Glomerular endothelial cell (primary cell): ENCODE measurements at regions not wholly inside any gene's neighbourhood (a gene's known extent, or its start where the extent isn't known, plus 50 kb on each side); places are given as distances from the start of the nearest gene placed in this dataset.

Experiments
- DNase-seq: peaks from one replicate; pipeline ENCODE4 v3.0.0-alpha.2; 2011; ENCODE audit warnings: low read depth, low spot score; ENCODE audit errors: extremely low read depth

DNA sequence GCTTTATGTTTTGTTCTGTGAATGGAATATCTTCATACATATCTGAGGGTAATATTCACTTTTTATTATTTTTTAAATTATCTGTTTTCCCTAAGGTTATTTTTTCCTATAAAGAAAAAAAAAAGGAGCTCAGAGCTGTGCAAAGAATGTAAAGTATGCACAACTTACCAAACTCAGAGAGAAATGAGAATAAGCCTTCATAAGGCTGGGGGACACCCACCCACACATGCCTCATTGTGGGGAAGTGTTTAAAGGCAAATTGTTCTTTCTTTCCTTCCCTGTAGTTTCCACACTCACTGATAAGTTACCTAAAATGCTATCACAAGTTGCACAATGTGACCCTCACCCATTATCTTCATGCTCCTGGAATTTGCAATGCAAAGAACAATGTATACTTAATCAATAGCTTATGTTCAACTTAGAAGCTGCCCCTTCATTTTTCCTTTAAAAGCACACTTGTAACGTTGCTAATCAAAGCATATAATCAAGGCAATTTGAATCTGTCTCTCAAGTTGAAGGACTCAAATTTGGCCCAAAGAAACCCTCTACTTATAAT lies 108.1 kb downstream of the GNAT3 start:
- DNase-seq = no peak

- DNase-seq = no peak
Measured at GRCh38 chr7:80401708-80402107, 110.2 kb downstream of the GNAT3 start.

DNA sequence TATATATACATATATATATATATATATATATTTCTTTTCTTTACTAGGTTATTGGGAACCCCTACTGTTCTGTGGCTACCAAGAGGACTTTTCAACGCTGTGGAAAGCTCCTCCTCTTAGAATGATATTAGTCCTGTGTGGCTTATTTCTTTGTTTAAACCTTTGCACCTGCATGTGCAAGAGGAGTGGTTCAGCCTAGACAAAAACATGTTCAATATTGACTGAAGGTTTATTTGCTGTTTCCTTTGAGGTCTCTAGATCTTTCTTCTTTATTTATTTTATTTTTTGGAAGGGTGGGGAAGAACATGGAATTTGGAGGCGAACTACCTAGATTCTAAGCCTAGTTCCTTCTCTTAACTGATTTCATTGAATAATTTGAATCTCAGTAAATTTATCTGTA lies 118.1 kb downstream of the GNAT3 start:
- no peak for DNase-seq

DNA sequence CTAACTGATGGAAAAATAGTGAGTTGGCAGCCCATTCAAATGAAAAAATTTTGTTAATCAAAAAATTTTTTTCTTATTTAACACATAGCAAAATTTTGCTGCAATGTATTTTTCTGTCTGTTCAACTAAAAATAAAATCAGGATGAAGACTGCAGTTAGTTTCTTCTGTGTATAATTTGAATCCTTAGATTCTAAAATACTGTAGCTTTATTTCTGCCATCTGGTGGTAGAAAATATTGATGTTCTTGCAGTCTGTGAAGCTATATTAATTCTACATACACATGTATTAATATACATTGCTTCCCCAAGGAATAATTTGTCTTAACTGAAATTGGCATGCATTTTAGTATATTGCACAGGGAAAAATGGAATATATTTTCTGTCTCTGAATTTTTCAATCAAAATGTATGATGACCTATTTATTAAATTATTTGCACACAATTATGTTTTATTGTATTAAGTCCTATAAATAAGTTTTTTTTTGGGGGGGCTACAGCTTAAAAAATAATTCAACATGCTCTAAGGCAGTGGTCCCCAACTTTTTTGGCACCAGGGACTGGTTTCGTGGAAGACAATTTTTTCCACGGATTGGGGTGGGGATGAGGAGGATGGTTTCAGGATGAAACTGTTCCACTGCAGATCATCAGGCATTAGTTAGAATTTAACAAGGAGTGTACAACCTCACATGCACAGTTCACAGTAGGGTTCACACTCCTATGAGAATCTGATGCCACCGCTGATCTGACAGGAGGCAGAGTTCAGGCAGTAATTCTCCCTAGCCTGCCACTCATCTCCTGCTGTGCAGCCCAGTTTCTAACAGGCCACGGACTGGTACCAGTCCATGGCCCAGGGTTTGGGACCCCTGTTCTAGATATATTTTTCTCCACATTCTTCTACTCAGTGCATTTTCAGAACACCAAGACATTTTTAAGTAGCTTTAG lies 119.4 kb downstream of the GNAT3 start:
- peak; percentile 44 for DNase-seq

DNA sequence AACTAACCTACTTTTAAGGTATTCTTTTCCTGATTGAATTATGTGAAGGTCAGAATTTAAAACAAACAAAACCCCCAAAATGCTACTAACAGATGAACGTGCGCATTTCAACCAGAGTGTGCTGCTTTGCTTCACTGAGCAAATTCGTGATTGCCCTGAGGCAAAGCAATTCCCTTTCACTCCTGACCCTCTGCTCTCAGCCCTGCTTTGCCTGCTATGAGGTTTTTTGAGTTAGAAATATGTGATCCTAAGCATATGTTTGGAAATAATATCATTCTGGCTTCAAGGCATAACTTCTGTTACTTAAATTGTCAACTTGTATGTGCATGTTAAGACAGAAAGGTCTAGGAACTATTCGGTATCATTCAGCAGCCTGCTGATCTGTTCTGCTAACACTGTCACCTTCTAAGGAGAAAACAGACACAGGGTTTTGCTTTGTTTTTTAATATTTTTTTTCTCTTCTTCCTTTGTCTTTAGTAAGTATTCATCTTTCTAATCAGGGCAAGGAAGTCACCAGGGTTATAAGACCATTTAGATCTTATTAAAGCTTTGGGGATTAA lies 124.2 kb downstream of the GNAT3 start:
- no peak for DNase-seq

DNA sequence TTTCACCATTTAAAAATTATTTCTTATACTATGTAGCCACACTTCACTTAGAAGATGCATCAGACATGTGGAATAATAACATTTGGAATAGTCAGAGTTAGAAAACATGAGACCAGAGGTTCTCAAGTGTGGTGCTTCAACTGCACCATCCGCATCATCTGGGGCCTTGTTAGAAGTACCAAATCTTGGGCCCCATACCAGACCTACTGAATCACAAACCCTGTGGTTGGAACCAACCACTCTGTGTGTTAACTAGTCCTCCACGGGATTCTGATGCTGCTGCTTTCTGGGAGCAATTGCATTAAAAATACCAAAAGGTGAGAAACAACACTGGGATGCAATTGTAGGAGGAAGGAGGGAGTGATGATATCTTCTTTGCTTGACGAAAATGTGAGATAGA lies 125.2 kb downstream of the GNAT3 start:
- DNase-seq = no peak

GRCh38 chr7:80385508-80385907 lies 126.4 kb downstream of the GNAT3 start:
- DNase-seq = peak; percentile 23

DNA sequence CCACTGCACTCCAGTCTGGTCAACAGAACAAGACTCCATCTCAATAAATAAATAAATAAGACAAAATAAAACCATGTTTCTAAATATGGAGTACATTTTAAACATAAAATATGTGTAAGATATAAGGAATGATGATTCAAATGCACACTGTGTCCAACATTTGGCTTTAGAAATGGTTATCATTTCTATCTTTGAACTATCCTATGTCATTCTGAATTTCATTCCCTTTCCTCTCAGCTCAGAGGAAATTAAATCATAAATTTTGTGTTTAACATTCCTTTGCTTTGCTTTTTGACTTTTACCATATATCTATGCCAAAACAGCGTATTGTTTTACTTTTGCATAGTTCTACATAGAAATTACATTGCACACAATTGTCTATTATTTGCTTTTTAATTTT lies 130.9 kb downstream of the GNAT3 start:
- DNase-seq = no peak

GRCh38 chr7:80379034-80379982 lies 132.6 kb downstream of the GNAT3 start:
- DNase-seq = peak; percentile 31

DNA sequence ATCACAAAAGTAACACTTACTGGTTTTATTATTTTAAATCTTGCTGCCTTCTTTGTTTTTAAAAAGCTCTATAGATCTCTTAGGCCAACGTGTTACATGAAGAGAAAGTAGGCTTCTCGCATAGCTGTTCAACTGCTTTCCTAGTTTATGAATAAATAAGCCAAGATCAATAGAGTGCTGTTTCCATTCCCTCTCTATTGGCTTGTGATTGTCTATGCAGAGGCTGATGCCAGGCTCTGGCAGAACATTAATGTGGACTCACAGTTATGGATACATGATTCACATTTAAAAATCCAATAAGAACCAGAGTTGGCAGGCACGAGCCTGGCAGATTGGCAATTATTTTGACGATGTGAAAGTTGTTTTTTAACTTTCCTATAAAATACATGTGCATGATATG lies 137.5 kb downstream of the GNAT3 start:
- no peak for DNase-seq

GRCh38 chr7:80373429-80374032 lies 138.3 kb downstream of the GNAT3 start:
- no peak for DNase-seq

DNA sequence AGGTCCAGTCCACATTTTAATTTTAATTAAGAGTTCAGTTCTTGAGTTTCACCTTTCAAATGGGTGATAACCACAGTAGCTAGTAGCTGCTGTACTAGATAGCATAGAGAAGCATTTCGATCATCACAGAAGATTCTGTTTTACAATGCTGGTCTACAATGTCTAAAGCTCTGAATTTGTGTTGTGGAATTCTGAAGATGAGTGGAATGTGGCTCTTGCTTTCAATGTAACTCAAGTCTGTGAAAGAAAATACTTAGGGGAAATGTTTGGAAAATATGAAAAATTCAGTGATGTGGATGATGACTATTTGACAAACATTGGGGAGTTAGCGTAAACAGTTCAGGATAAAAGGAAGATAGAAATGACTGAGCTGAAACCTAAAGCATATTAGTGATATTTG lies 139.4 kb downstream of the GNAT3 start:
- DNase-seq = no peak

DNA sequence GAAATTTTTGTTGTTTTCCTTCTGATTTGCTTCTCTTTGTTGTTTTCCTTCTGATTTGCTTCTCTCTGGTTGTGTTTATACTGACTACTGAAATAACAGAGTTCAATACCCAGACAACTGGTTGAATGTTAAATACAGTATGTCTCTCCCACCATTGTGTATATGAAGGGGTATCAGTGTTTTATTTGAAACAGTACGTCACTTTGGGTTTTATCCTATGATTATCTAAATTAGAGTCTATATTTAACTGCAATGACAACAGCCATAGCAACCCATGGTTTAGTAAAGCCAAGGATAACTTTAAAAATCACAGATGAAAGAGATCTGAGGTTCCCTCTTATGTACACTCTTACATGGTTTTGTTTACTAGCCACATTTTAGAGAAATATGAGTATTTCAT lies 141.3 kb downstream of the GNAT3 start:
- no peak for DNase-seq

GRCh38 chr7:80369321-80369720 lies 142.5 kb downstream of the GNAT3 start:
- no peak for DNase-seq

DNA sequence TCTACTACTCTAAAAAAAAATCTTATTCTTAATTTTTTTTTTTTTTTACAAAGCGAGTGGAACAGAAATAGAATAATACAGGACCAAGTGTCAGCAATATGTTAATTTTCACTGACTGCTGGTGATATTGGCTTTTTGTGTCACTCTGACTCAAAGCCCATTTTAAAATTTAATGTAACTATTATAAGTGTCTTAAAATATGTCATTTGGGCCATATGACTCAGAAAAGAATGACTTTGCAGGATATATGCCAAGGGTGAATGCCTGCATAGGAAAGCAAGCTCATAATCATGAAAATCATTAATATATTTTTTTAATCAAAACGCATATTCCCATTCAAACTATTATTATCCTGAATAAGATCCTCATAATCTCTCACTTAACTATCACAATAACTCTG lies 149.2 kb downstream of the GNAT3 start:
- DNase-seq = no peak

- DNase-seq = no peak
Measured at GRCh38 chr7:80362010-80362618, 149.8 kb downstream of the GNAT3 start.

DNA sequence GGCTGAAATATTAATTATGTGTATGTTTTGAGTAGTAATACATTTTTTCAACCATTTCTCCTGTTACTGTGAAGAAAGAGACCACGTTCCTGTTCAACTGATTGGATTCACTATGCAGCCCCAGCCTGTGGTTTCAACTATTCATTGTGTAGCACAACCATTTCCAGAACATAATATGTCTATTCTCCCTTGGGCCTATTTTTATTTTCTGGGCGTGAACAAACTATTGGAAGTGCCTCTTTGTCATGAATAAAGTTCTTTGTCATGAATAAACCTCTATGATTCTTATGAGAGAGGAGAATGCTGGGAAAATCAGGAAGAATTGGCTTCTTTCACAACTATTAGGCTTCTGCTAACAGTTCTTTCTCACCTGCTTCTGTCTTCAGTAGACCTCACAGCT lies 152.4 kb downstream of the GNAT3 start:
- no peak for DNase-seq

DNA sequence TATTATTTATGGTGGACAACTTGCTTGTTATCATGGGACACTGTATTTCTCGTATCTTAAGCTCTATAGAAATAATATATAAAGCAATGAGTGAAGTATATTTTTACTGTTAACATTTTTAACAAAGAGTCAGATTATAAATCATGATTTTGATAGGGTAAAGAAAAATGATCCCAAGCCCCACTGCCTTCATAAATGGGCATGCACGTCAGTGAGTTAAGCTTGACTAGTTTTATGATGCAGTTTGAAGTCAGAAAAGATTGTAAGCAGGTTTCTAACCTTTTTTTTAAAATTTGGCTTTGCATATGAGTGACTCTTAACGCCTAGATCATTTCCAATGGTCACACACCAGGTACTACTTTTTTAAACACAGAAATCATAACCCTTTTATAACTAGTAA lies 152.8 kb downstream of the GNAT3 start:
- no peak for DNase-seq

DNA sequence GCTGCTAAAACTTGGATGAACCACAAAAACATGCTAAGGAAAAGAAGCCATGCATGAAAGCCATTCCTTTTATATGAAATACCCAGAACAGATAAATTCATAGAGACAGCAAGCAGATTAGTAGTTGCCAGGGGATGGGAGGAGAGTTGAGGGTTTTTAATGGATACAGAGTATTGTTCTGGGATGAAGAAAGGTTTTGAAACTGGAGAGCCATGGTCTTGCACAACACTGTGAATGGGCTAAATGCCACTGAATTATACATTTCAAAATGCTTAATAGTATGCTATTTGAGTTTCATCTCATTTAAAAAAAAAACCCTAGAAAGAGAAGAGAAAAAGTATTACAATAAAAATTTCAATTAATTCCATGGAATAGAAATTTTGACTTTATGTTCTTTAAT lies 154.3 kb downstream of the GNAT3 start:
- no peak for DNase-seq

DNA sequence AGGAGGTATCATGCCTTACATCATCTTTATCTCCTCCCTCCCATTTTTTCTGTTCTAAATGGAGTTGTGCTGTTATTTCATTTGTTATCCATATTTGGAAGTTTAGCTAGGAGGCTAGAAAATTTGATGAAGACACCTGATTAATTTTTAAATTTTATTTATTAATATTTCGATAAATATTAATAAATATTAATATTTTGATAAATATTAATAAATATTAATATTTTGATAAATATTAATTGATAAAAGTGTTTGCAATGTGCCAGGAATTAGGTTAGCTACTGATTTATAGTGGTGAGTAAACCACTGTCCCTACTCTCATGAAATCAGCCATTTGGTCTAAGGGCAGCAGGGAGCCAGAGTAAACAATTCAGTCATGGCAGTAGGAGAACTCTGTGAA lies 161.4 kb downstream of the GNAT3 start:
- DNase-seq = no peak
